HAP-1 (cell line): ENCODE measurements at regions not wholly inside any gene's neighbourhood (a gene's known extent, or its start where the extent isn't known, plus 50 kb on each side); places are given as distances from the start of the nearest gene placed in this dataset.
A peak's percentile ranks its signal among the peaks of the same experiment; 100 is the strongest.
"Not testable (repeated sequence)": the region's sequence is repeated elsewhere in the genome, so short reads cannot be mapped to it uniquely, and the experiment has no call there.

Source experiments
- DNase-seq, 2 experiments: peaks; one replicate each; pipeline ENCODE4 v3.0.0-alpha.2; 2016 to 2020; ENCODE audit warnings: low spot score in 2 of 2
- H3K27me3 ChIP-seq: fragments of 250-450 bp; sonication (Bioruptor Pico); 2 replicates; pipeline ENCODE4 v1.5.1; 2020; ENCODE audit warnings: low read depth, mild to moderate bottlenecking, moderate library complexity
- H3K36me3 ChIP-seq: fragments of 250-450 bp; sonication (Bioruptor Pico); replicated peaks from 2 replicates; pipeline ENCODE4 v1.5.1; 2020; ENCODE audit warnings: mild to moderate bottlenecking
- H3K4me1 ChIP-seq: fragments of 250-450 bp; sonication (Bioruptor Pico); 2 replicates; pipeline ENCODE4 v1.5.1; 2020; ENCODE audit warnings: mild to moderate bottlenecking
- H3K4me3 ChIP-seq: fragments of 250-450 bp; sonication (Bioruptor Pico); 2 replicates; pipeline ENCODE4 v1.5.1; 2020; ENCODE audit warnings: mild to moderate bottlenecking, moderate library complexity
- H3K9me3 ChIP-seq: fragments of 250-450 bp; sonication (Bioruptor Pico); 2 replicates; pipeline ENCODE4 v1.5.1; 2020; ENCODE audit warnings: mild to moderate bottlenecking, moderate library complexity
- in situ Hi-C: fragments of 300-500 bp; cut with MboI; formaldehyde crosslinking; loops from 3 replicates; pipeline ENCODE4 v1.14.3; 2020; ENCODE audit warnings: low sequenced_read_pairs, inconsistent platforms, mixed read lengths

GRCh38 chr12:131601499-131601898, 109.4 kb upstream of the SFSWAP start:
- DNase-seq, in situ Hi-C loops, H3K36me3 ChIP-seq, H3K4me3 ChIP-seq, H3K4me1 ChIP-seq, H3K9me3 ChIP-seq: not testable (repeated sequence)
- H3K27me3 ChIP-seq = peaks cover 32% of the 10 kb centered on the region

- Histone ChIP-seq H3K27me3 (peaks cover 50% of the 10 kb centered on the region), H3K9me3 (no peaks in the 10 kb centered on the region), H3K4me3 (no peak overlapping the region), H3K36me3 (no peaks in the 10 kb centered on the region), H3K4me1 (no peaks in the 10 kb centered on the region)
- in situ Hi-C loops = no loop called here
- DNase-seq = no peak
Measured at GRCh38 chr12:131603106-131603938, 107.6 kb upstream of the SFSWAP start.

GRCh38 chr12:131603939-131604795, 106.7 kb upstream of the SFSWAP start:
- H3K9me3 ChIP-seq = no peaks in the 10 kb centered on the region
- H3K4me1 ChIP-seq = no peaks in the 10 kb centered on the region
- H3K36me3 ChIP-seq = no peaks in the 10 kb centered on the region
- H3K27me3 ChIP-seq = peaks cover 57% of the 10 kb centered on the region
- no peak overlapping the region for H3K4me3 ChIP-seq
- in situ Hi-C loops = no loop called here
- no peak for DNase-seq

- DNase-seq = no peak
- no peak overlapping the region for H3K4me3 ChIP-seq
- peaks cover 57% of the 10 kb centered on the region for H3K27me3 ChIP-seq
- no peaks in the 10 kb centered on the region for H3K36me3 ChIP-seq
- H3K4me1 ChIP-seq = no peaks in the 10 kb centered on the region
- in situ Hi-C loops = no loop called here
- no peaks in the 10 kb centered on the region for H3K9me3 ChIP-seq
Measured at GRCh38 chr12:131604859-131605258, 106.0 kb upstream of the SFSWAP start.

GRCh38 chr12:131605304-131605829, 105.5 kb upstream of the SFSWAP start:
- Histone ChIP-seq H3K4me1 (no peaks in the 10 kb centered on the region), H3K27me3 (peaks cover 57% of the 10 kb centered on the region), H3K9me3 (no peaks in the 10 kb centered on the region), H3K36me3 (no peaks in the 10 kb centered on the region), H3K4me3 (no peak overlapping the region)
- in situ Hi-C loops = no loop called here
- no peak for DNase-seq

- no peaks in the 10 kb centered on the region for H3K9me3 ChIP-seq
- in situ Hi-C loops = no loop called here
- H3K4me1 ChIP-seq = no peaks in the 10 kb centered on the region
- DNase-seq = no peak
- no peak overlapping the region for H3K4me3 ChIP-seq
- H3K27me3 ChIP-seq = peaks cover 57% of the 10 kb centered on the region
- H3K36me3 ChIP-seq = no peaks in the 10 kb centered on the region
Measured at GRCh38 chr12:131606218-131606901, 104.5 kb upstream of the SFSWAP start.

- H3K9me3 ChIP-seq = no peaks in the 10 kb centered on the region
- DNase-seq = no peak
- no peaks in the 10 kb centered on the region for H3K4me1 ChIP-seq
- H3K4me3 ChIP-seq = no peak overlapping the region
- in situ Hi-C loops = no loop called here
- H3K27me3 ChIP-seq = peaks cover 57% of the 10 kb centered on the region
- no peaks in the 10 kb centered on the region for H3K36me3 ChIP-seq
Measured at GRCh38 chr12:131607658-131608447, 103.0 kb upstream of the SFSWAP start.

- no peaks in the 10 kb centered on the region for H3K9me3 ChIP-seq
- peak in 1 of 2 experiments; percentile 79 for DNase-seq
- no peak overlapping the region for H3K4me3 ChIP-seq
- no peaks in the 10 kb centered on the region for H3K36me3 ChIP-seq
- no peaks in the 10 kb centered on the region for H3K4me1 ChIP-seq
- in situ Hi-C loops = no loop called here
- H3K27me3 ChIP-seq = peaks cover 58% of the 10 kb centered on the region
Measured at GRCh38 chr12:131608740-131609690, 101.9 kb upstream of the SFSWAP start.

- Histone ChIP-seq H3K9me3 (no peaks in the 10 kb centered on the region), H3K36me3 (no peaks in the 10 kb centered on the region), H3K27me3 (peaks cover 51% of the 10 kb centered on the region), H3K4me1 (no peaks in the 10 kb centered on the region), H3K4me3 (no peak overlapping the region)
- in situ Hi-C loops = no loop called here
- DNase-seq = no peak
Measured at GRCh38 chr12:131609762-131610161, 101.1 kb upstream of the SFSWAP start.

- Histone ChIP-seq H3K4me1 (no peaks in the 10 kb centered on the region), H3K9me3 (no peaks in the 10 kb centered on the region), H3K4me3 (no peak overlapping the region), H3K36me3 (no peaks in the 10 kb centered on the region), H3K27me3 (peaks cover 48% of the 10 kb centered on the region)
- in situ Hi-C loops = no loop called here
- no peak for DNase-seq
Measured at GRCh38 chr12:131610181-131610580, 100.7 kb upstream of the SFSWAP start.

GRCh38 chr12:131610891-131611290, 100.0 kb upstream of the SFSWAP start:
- Histone ChIP-seq H3K36me3 (no peaks in the 10 kb centered on the region), H3K4me1 (no peaks in the 10 kb centered on the region), H3K9me3 (no peaks in the 10 kb centered on the region), H3K27me3 (peaks cover 48% of the 10 kb centered on the region), H3K4me3 (no peak overlapping the region)
- in situ Hi-C loops = no loop called here
- no peak for DNase-seq

- in situ Hi-C loops = no loop called here
- H3K27me3 ChIP-seq = peaks cover 42% of the 10 kb centered on the region
Measured at GRCh38 chr12:131611416-131612091, 99.3 kb upstream of the SFSWAP start.

More at GRCh38 chr12:131611416-131612091, 99.3 kb upstream of the SFSWAP start:
- H3K36me3 ChIP-seq = no peaks in the 10 kb centered on the region
- no peak overlapping the region for H3K4me3 ChIP-seq
- H3K4me1 ChIP-seq = no peaks in the 10 kb centered on the region
- H3K9me3 ChIP-seq = no peaks in the 10 kb centered on the region
- DNase-seq = no peak
